ENCODE measurements at regions not wholly inside any gene's neighbourhood (a gene's known extent, or its start where the extent isn't known, plus 50 kb on each side); places are given as distances from the start of the nearest gene placed in this dataset.

GRCh38 chr5:52554293-52554692 is 233.4 kb upstream of the ITGA1 start:
- DNase-seq, result no peak
- Mint-ChIP-seq H3K36me3 (ENCODE audit: low read depth) (no peaks in the 10 kb centered on the region), H3K27ac (no peak overlapping the region), H3K4me1 (ENCODE audit: low read depth) (no peaks in the 10 kb centered on the region), H3K4me3 (no peak overlapping the region), H3K27me3 (ENCODE audit: insufficient read depth) (no peaks in the 10 kb centered on the region), H3K9me3 (no peaks in the 10 kb centered on the region)
- TF ChIP-seq CTCF (IDR thresholded peaks at IDR 0.05), result no peak

GRCh38 chr5:52560366-52560765 is 227.3 kb upstream of the ITGA1 start:
- no peak overlapping the region for H3K4me3 Mint-ChIP-seq
- H3K36me3 Mint-ChIP-seq (ENCODE audit: low read depth), result no peaks in the 10 kb centered on the region
- H3K27ac Mint-ChIP-seq, result no peak overlapping the region
- H3K27me3 Mint-ChIP-seq (ENCODE audit: insufficient read depth), result peaks cover 2% of the 10 kb centered on the region; the same call in 1 of the 2 replicates
- DNase-seq, result peak; percentile 15
- no peaks in the 10 kb centered on the region for H3K4me1 Mint-ChIP-seq (ENCODE audit: low read depth)
- TF ChIP-seq CTCF (IDR thresholded peaks at IDR 0.05), result peak; percentile 30
- H3K9me3 Mint-ChIP-seq, result no peaks in the 10 kb centered on the region

- Mint-ChIP-seq H3K27ac (no peak overlapping the region), H3K36me3 (ENCODE audit: low read depth) (no peaks in the 10 kb centered on the region), H3K4me1 (ENCODE audit: low read depth) (no peaks in the 10 kb centered on the region), H3K9me3 (no peaks in the 10 kb centered on the region), H3K27me3 (ENCODE audit: insufficient read depth) (peaks cover 2% of the 10 kb centered on the region; the same call in 1 of the 2 replicates), H3K4me3 (no peak overlapping the region)
- no peak for DNase-seq
- no peak for TF ChIP-seq CTCF (IDR thresholded peaks at IDR 0.05)
Measured at GRCh38 chr5:52562473-52562872, 225.2 kb upstream of the ITGA1 start.

GRCh38 chr5:52564587-52564986 is 223.1 kb upstream of the ITGA1 start:
- DNase-seq, result no peak
- Mint-ChIP-seq H3K9me3 (no peaks in the 10 kb centered on the region), H3K27me3 (ENCODE audit: insufficient read depth) (peaks cover 2% of the 10 kb centered on the region; the same call in 1 of the 2 replicates), H3K36me3 (ENCODE audit: low read depth) (no peaks in the 10 kb centered on the region), H3K27ac (no peak overlapping the region), H3K4me1 (ENCODE audit: low read depth) (no peaks in the 10 kb centered on the region), H3K4me3 (no peak overlapping the region)
- TF ChIP-seq CTCF (IDR thresholded peaks at IDR 0.05), result no peak

- no peaks in the 10 kb centered on the region for H3K9me3 Mint-ChIP-seq
- H3K36me3 Mint-ChIP-seq (ENCODE audit: low read depth), result no peaks in the 10 kb centered on the region
- H3K4me1 Mint-ChIP-seq (ENCODE audit: low read depth), result no peaks in the 10 kb centered on the region
- no peak overlapping the region for H3K4me3 Mint-ChIP-seq
- DNase-seq, result no peak
- peaks cover 1% of the 10 kb centered on the region; the same call in 1 of the 2 replicates for H3K27me3 Mint-ChIP-seq (ENCODE audit: insufficient read depth)
- no peak for TF ChIP-seq CTCF (IDR thresholded peaks at IDR 0.05)
- no peak overlapping the region for H3K27ac Mint-ChIP-seq
Measured at GRCh38 chr5:52577546-52577945, 210.2 kb upstream of the ITGA1 start.

GRCh38 chr5:52579391-52579790 is 208.3 kb upstream of the ITGA1 start:
- no peak for DNase-seq
- Mint-ChIP-seq H3K4me3 (no peak overlapping the region), H3K36me3 (ENCODE audit: low read depth) (no peaks in the 10 kb centered on the region), H3K27ac (no peak overlapping the region), H3K4me1 (ENCODE audit: low read depth) (no peaks in the 10 kb centered on the region), H3K27me3 (ENCODE audit: insufficient read depth) (peaks cover 1% of the 10 kb centered on the region; the same call in 1 of the 2 replicates), H3K9me3 (no peaks in the 10 kb centered on the region)
- TF ChIP-seq CTCF (IDR thresholded peaks at IDR 0.05), result no peak
